Endodermal cell (in vitro differentiated cells): ENCODE measurements at regions not wholly inside any gene's neighbourhood (a gene's known extent, or its start where the extent isn't known, plus 50 kb on each side); places are given as distances from the start of the nearest gene placed in this dataset.

Source experiments
- DNase-seq: peaks from one replicate; pipeline ENCODE4 v3.0.0-alpha.2; 2017
- H3K27ac ChIP-seq: 2 replicates; pipeline ENCODE4 v1.5.1; 2013; ENCODE audit warnings: mild to moderate bottlenecking, low read depth, low read length, moderate library complexity
- H3K27me3 ChIP-seq: 2 replicates; pipeline ENCODE4 v1.6.1; 2013; ENCODE audit warnings: mild to moderate bottlenecking, low read length, moderate library complexity; ENCODE audit not compliant: insufficient read depth, control insufficient read depth, poor library complexity, severe bottlenecking
- H3K36me3 ChIP-seq: 2 replicates; pipeline ENCODE4 v1.7.0; 2013; ENCODE audit warnings: mild to moderate bottlenecking, low read length, moderate library complexity; ENCODE audit not compliant: control insufficient read depth, insufficient read depth
- H3K4me1 ChIP-seq: one replicate; pipeline ENCODE4 v1.7.0; 2013; ENCODE audit warnings: low read length; ENCODE audit not compliant: control insufficient read depth, insufficient read depth
- H3K4me3 ChIP-seq: 2 replicates; pipeline ENCODE4 v1.5.1; 2013; ENCODE audit warnings: mild to moderate bottlenecking, low read length, moderate library complexity
- H3K9ac ChIP-seq: 2 replicates; pipeline ENCODE4 v1.6.1; 2013; ENCODE audit warnings: mild to moderate bottlenecking, low read length, moderate library complexity; ENCODE audit not compliant: poor library complexity, severe bottlenecking; ENCODE audit errors: extremely low read depth
- H3K9me3 ChIP-seq: 2 replicates; pipeline ENCODE4 v1.6.1; 2013; ENCODE audit warnings: mild to moderate bottlenecking, low read length, moderate library complexity; ENCODE audit not compliant: control insufficient read depth
- H3K27ac Mint-ChIP-seq: 2 replicates; pipeline ENCODE4 v1.8.0; 2020; ENCODE audit warnings: mixed read lengths
- H3K27me3 Mint-ChIP-seq: 2 replicates; pipeline ENCODE4 v1.8.0; 2021; ENCODE audit warnings: mild to moderate bottlenecking, mixed read lengths; ENCODE audit not compliant: insufficient read depth
- H3K36me3 Mint-ChIP-seq: 2 replicates; pipeline ENCODE4 v1.8.0; 2020; ENCODE audit warnings: low read depth, mixed read lengths
- H3K4me1 Mint-ChIP-seq: 2 replicates; pipeline ENCODE4 v1.8.0; 2020; ENCODE audit warnings: mixed read lengths
- H3K4me3 Mint-ChIP-seq: 2 replicates; pipeline ENCODE4 v1.8.0; 2020; ENCODE audit warnings: mild to moderate bottlenecking, moderate library complexity, mixed read lengths
- H3K9me3 Mint-ChIP-seq: 2 replicates; pipeline ENCODE4 v1.8.0; 2020; ENCODE audit warnings: mild to moderate bottlenecking, mixed read lengths
- WGBS, 2 experiments: methylation state at CpG; one replicate each; pipeline versions ENCODE4 v1.1.5 to v1.1.7; 2013; ENCODE audit warnings: missing lambda C conversion rate in 2 of 2, mixed read lengths in 1 of 2; ENCODE audit not compliant: insufficient coverage in 1 of 2, insufficient read length in 1 of 2; 5-methylcytosine and 5-hydroxymethylcytosine counted together
- TF ChIP-seq, protein P1 (sequence below): fragments of 200-600 bp; sonication (generic); conservative IDR thresholded peaks from 2 replicates; pipeline ENCODE4 v1.5.0; 2021; ENCODE audit warnings: antibody characterized with exemption, mild to moderate bottlenecking

- Mint-ChIP-seq H3K4me1 (peaks cover 23% of the 10 kb centered on the region), H3K9me3 (peaks cover 10% of the 10 kb centered on the region), H3K4me3 (no peak overlapping the region), H3K27me3 (peaks cover 14% of the 10 kb centered on the region), H3K36me3 (no peaks in the 10 kb centered on the region), H3K27ac (no peak overlapping the region)
- H3K27ac ChIP-seq = no peak overlapping the region
- no peaks in the 10 kb centered on the region for H3K36me3 ChIP-seq
- peaks cover 12% of the 10 kb centered on the region for H3K9me3 ChIP-seq
- TF ChIP-seq, protein P1, sequence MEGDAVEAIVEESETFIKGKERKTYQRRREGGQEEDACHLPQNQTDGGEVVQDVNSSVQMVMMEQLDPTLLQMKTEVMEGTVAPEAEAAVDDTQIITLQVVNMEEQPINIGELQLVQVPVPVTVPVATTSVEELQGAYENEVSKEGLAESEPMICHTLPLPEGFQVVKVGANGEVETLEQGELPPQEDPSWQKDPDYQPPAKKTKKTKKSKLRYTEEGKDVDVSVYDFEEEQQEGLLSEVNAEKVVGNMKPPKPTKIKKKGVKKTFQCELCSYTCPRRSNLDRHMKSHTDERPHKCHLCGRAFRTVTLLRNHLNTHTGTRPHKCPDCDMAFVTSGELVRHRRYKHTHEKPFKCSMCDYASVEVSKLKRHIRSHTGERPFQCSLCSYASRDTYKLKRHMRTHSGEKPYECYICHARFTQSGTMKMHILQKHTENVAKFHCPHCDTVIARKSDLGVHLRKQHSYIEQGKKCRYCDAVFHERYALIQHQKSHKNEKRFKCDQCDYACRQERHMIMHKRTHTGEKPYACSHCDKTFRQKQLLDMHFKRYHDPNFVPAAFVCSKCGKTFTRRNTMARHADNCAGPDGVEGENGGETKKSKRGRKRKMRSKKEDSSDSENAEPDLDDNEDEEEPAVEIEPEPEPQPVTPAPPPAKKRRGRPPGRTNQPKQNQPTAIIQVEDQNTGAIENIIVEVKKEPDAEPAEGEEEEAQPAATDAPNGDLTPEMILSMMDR = no peak
- DNase-seq = no peak
- peak overlapping the region; percentile 50 for H3K4me3 ChIP-seq
- WGBS, 2 experiments = 40 to 74% methylated on average over 1 to 2 of the region's 2 CpGs
- H3K4me1 ChIP-seq = peaks cover 13% of the 10 kb centered on the region
- no peaks in the 10 kb centered on the region for H3K27me3 ChIP-seq
- no peak overlapping the region for H3K9ac ChIP-seq
Observed at GRCh38 chr2:16334886-16335603, 330.6 kb downstream of the CYRIA start.

GRCh38 chr2:16334366-16334765 lies 331.3 kb downstream of the CYRIA start:
- Mint-ChIP-seq H3K4me1 (peaks cover 29% of the 10 kb centered on the region), H3K27ac (no peak overlapping the region), H3K36me3 (no peaks in the 10 kb centered on the region), H3K9me3 (peaks cover 8% of the 10 kb centered on the region), H3K4me3 (no peak overlapping the region), H3K27me3 (peaks cover 16% of the 10 kb centered on the region)
- peaks cover 13% of the 10 kb centered on the region for H3K4me1 ChIP-seq
- H3K9ac ChIP-seq = no peak overlapping the region
- TF ChIP-seq, protein P1 = no peak
- H3K36me3 ChIP-seq = no peaks in the 10 kb centered on the region
- 78 to 94% methylated on average over 1 of the region's 1 CpG for WGBS, 2 experiments
- no peaks in the 10 kb centered on the region for H3K27me3 ChIP-seq
- H3K9me3 ChIP-seq = peaks cover 6% of the 10 kb centered on the region
- H3K27ac ChIP-seq = no peak overlapping the region
- no peak for DNase-seq
- no peak overlapping the region for H3K4me3 ChIP-seq

- Mint-ChIP-seq H3K4me3 (no peak overlapping the region), H3K27ac (no peak overlapping the region), H3K9me3 (peaks cover 4% of the 10 kb centered on the region), H3K4me1 (peaks cover 29% of the 10 kb centered on the region), H3K27me3 (peaks cover 18% of the 10 kb centered on the region), H3K36me3 (no peaks in the 10 kb centered on the region)
- Histone ChIP-seq H3K4me3 (no peak overlapping the region), H3K4me1 (peaks cover 13% of the 10 kb centered on the region), H3K36me3 (no peaks in the 10 kb centered on the region), H3K9me3 (no peaks in the 10 kb centered on the region), H3K9ac (no peak overlapping the region), H3K27ac (no peak overlapping the region), H3K27me3 (no peaks in the 10 kb centered on the region)
- TF ChIP-seq, protein P1 = no peak
- no peak for DNase-seq
- 50% methylated on average over 2 of the region's 2 CpGs; no CpG with 5 or more reads in 1 of the 2 experiments for whole genome bisulfite sequencing, 2 experiments
Observed at GRCh38 chr2:16333681-16334080, 332.0 kb downstream of the CYRIA start.
